ENCODE measurements at regions not wholly inside any gene's neighbourhood (a gene's known extent, or its start where the extent isn't known, plus 50 kb on each side); places are given as distances from the start of the nearest gene placed in this dataset.

DNA sequence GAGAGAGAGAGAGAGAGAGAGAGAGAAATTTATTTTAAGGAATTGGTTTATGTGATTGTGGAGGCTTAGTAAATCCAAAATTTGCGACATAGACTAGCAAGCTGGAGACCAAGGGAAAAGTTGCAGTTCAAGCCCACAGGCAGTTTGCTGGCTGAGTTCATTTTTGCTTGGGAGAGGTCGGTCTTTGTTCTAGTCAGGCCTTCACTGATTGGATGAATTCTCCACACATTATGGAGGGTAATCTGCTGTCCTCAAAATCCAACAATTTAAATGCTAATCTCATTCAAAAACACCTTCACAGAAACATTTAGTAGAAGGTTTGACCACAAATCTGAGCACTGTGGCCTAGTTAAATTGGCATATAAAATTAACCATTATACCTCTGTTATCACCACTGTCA lies 439.6 kb downstream of the EPM2A start:
- H2AFZ ChIP-seq, result peak overlapping the region; percentile 49; the same call in 1 of the 2 replicates
- no peaks in the 10 kb centered on the region for H3F3A ChIP-seq (replicated peaks; ENCODE audit: low read depth)
- TF ChIP-seq POLR2AphosphoS5 (IDR thresholded peaks at IDR 0.05; ENCODE audit: low read depth) (no peak), ZNF114 (CRISPR knock-in tag; IDR thresholded peaks at IDR 0.05) (no peak), STAT1 (IDR thresholded peaks at IDR 0.05; ENCODE audit: unreplicated experiment) (no peak), ZNF331 (CRISPR knock-in tag; IDR thresholded peaks at IDR 0.05; ENCODE audit: low read depth) (no peak), NANOG (IDR thresholded peaks at IDR 0.05; ENCODE audit: borderline replicate concordance) (no peak), EZH2phosphoT487 (IDR thresholded peaks at IDR 0.05; ENCODE audit: unreplicated experiment) (no peak), CREB1 (CRISPR knock-in tag; IDR thresholded peaks at IDR 0.05; ENCODE audit: low read depth) (no peak), EZH2 (IDR thresholded peaks at IDR 0.05; ENCODE audit: low read depth, unreplicated experiment) (no peak), JUNB (IDR thresholded peaks at IDR 0.05; ENCODE audit: unreplicated experiment) (no peak)
- TF ChIP-seq, protein P1, sequence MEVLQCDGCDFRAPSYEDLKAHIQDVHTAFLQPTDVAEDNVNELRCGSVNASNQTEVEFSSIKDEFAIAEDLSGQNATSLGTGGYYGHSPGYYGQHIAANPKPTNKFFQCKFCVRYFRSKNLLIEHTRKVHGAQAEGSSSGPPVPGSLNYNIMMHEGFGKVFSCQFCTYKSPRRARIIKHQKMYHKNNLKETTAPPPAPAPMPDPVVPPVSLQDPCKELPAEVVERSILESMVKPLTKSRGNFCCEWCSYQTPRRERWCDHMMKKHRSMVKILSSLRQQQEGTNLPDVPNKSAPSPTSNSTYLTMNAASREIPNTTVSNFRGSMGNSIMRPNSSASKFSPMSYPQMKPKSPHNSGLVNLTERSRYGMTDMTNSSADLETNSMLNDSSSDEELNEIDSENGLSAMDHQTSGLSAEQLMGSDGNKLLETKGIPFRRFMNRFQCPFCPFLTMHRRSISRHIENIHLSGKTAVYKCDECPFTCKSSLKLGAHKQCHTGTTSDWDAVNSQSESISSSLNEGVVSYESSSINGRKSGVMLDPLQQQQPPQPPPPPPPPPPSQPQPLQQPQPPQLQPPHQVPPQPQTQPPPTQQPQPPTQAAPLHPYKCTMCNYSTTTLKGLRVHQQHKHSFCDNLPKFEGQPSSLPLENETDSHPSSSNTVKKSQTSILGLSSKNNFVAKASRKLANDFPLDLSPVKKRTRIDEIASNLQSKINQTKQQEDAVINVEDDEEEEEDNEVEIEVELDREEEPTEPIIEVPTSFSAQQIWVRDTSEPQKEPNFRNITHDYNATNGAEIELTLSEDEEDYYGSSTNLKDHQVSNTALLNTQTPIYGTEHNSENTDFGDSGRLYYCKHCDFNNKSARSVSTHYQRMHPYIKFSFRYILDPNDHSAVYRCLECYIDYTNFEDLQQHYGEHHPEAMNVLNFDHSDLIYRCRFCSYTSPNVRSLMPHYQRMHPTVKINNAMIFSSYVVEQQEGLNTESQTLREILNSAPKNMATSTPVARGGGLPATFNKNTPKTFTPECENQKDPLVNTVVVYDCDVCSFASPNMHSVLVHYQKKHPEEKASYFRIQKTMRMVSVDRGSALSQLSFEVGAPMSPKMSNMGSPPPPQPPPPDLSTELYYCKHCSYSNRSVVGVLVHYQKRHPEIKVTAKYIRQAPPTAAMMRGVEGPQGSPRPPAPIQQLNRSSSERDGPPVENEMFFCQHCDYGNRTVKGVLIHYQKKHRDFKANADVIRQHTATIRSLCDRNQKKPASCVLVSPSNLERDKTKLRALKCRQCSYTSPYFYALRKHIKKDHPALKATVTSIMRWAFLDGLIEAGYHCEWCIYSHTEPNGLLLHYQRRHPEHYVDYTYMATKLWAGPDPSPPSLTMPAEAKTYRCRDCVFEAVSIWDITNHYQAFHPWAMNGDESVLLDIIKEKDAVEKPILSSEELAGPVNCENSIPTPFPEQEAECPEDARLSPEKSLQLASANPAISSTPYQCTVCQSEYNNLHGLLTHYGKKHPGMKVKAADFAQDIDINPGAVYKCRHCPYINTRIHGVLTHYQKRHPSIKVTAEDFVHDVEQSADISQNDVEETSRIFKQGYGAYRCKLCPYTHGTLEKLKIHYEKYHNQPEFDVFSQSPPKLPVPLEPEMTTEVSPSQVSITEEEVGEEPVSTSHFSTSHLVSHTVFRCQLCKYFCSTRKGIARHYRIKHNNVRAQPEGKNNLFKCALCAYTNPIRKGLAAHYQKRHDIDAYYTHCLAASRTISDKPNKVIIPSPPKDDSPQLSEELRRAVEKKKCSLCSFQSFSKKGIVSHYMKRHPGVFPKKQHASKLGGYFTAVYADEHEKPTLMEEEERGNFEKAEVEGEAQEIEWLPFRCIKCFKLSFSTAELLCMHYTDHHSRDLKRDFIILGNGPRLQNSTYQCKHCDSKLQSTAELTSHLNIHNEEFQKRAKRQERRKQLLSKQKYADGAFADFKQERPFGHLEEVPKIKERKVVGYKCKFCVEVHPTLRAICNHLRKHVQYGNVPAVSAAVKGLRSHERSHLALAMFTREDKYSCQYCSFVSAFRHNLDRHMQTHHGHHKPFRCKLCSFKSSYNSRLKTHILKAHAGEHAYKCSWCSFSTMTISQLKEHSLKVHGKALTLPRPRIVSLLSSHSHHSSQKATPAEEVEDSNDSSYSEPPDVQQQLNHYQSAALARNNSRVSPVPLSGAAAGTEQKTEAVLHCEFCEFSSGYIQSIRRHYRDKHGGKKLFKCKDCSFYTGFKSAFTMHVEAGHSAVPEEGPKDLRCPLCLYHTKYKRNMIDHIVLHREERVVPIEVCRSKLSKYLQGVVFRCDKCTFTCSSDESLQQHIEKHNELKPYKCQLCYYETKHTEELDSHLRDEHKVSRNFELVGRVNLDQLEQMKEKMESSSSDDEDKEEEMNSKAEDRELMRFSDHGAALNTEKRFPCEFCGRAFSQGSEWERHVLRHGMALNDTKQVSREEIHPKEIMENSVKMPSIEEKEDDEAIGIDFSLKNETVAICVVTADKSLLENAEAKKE (CRISPR knock-in tag; IDR thresholded peaks at IDR 0.05), result no peak
- TF ChIP-seq, protein P2, sequence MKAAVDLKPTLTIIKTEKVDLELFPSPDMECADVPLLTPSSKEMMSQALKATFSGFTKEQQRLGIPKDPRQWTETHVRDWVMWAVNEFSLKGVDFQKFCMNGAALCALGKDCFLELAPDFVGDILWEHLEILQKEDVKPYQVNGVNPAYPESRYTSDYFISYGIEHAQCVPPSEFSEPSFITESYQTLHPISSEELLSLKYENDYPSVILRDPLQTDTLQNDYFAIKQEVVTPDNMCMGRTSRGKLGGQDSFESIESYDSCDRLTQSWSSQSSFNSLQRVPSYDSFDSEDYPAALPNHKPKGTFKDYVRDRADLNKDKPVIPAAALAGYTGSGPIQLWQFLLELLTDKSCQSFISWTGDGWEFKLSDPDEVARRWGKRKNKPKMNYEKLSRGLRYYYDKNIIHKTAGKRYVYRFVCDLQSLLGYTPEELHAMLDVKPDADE (IDR thresholded peaks at IDR 0.05), result no peak
- TF ChIP-seq, protein P3, sequence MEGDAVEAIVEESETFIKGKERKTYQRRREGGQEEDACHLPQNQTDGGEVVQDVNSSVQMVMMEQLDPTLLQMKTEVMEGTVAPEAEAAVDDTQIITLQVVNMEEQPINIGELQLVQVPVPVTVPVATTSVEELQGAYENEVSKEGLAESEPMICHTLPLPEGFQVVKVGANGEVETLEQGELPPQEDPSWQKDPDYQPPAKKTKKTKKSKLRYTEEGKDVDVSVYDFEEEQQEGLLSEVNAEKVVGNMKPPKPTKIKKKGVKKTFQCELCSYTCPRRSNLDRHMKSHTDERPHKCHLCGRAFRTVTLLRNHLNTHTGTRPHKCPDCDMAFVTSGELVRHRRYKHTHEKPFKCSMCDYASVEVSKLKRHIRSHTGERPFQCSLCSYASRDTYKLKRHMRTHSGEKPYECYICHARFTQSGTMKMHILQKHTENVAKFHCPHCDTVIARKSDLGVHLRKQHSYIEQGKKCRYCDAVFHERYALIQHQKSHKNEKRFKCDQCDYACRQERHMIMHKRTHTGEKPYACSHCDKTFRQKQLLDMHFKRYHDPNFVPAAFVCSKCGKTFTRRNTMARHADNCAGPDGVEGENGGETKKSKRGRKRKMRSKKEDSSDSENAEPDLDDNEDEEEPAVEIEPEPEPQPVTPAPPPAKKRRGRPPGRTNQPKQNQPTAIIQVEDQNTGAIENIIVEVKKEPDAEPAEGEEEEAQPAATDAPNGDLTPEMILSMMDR (conservative IDR thresholded peaks at IDR 0.05; ENCODE audit: low read depth in 2 of 2), result no peak
- TF ChIP-seq, protein P4, sequence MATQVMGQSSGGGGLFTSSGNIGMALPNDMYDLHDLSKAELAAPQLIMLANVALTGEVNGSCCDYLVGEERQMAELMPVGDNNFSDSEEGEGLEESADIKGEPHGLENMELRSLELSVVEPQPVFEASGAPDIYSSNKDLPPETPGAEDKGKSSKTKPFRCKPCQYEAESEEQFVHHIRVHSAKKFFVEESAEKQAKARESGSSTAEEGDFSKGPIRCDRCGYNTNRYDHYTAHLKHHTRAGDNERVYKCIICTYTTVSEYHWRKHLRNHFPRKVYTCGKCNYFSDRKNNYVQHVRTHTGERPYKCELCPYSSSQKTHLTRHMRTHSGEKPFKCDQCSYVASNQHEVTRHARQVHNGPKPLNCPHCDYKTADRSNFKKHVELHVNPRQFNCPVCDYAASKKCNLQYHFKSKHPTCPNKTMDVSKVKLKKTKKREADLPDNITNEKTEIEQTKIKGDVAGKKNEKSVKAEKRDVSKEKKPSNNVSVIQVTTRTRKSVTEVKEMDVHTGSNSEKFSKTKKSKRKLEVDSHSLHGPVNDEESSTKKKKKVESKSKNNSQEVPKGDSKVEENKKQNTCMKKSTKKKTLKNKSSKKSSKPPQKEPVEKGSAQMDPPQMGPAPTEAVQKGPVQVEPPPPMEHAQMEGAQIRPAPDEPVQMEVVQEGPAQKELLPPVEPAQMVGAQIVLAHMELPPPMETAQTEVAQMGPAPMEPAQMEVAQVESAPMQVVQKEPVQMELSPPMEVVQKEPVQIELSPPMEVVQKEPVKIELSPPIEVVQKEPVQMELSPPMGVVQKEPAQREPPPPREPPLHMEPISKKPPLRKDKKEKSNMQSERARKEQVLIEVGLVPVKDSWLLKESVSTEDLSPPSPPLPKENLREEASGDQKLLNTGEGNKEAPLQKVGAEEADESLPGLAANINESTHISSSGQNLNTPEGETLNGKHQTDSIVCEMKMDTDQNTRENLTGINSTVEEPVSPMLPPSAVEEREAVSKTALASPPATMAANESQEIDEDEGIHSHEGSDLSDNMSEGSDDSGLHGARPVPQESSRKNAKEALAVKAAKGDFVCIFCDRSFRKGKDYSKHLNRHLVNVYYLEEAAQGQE (IDR thresholded peaks at IDR 0.05; ENCODE audit: unreplicated experiment), result no peak
- ATAC-seq (no peak; the same call in 2 of the 3 replicates), DNase-seq (ENCODE audit: low spot score) (no peak)
- no peaks in the 10 kb centered on the region for H3K27me3 Mint-ChIP-seq (ENCODE audit: insufficient read depth, low read depth, poor library complexity)
- H3K4me3 ChIP-seq, result no peak overlapping the region
- H3K36me3 ChIP-seq (ENCODE audit: insufficient read depth), result no peaks in the 10 kb centered on the region
- H3K79me2 ChIP-seq (replicated peaks; ENCODE audit: insufficient read depth), result no peaks in the 10 kb centered on the region
- H3K9me2 ChIP-seq (ENCODE audit: insufficient read depth), result peaks cover 3% of the 10 kb centered on the region; the same call in 1 of the 2 replicates
- no peak overlapping the region for H3K4me2 ChIP-seq
- no peaks in the 10 kb centered on the region for H3K4me1 ChIP-seq (ENCODE audit: insufficient read depth)
- H3K36me3 Mint-ChIP-seq (ENCODE audit: low read depth), result no peaks in the 10 kb centered on the region
- H3K4me1 Mint-ChIP-seq, result 0 out of 3 replicates have a peak, but pooled peaks cover 4% of the 10 kb centered on the region
- H3K27ac ChIP-seq (ENCODE audit: low read depth), result no peak overlapping the region
- H3K4me3 Mint-ChIP-seq, result no peak overlapping the region
- no peaks in the 10 kb centered on the region for H4K20me1 ChIP-seq (replicated peaks; ENCODE audit: insufficient read depth)
- H3K27me3 ChIP-seq (ENCODE audit: insufficient read depth), result no peaks in the 10 kb centered on the region
- no peak overlapping the region for H3K27ac Mint-ChIP-seq
- no peaks in the 10 kb centered on the region; the same call in 2 of the 3 replicates for H3K9me3 Mint-ChIP-seq

Measured in GM23338 (cell line).